ENCODE measurements at regions not wholly inside any gene's neighbourhood (a gene's known extent, or its start where the extent isn't known, plus 50 kb on each side); places are given as distances from the start of the nearest gene placed in this dataset.

DNA sequence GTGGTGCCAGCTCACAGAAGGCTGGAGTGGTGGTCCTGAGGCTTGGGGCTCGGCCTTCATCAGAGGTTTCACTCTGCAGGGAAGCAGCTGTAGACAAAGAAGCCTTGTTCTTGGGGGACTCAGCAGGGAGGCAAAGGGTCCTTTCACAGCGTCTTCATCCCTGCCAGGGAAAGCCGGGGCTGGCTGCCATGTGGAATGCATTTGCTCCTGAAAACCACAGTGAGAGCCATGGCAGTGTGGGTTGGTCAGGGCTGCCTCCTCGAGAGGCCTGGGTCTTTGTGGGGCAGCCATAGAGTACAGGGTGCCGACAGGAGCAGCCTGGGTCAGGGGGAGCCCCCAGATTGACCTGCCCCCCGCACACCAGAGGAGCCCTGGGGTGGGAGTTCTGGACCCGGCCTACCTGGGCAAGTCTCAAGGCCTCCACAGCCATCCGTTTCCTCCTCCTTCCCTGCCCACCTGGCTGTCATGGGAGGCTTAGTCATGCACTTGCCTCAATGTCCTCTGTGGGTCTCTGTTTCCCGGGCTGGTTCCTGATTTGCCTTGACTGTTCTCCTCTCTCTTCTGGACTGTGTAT is 144.0 kb downstream of the CDC5L start:
- DNase-seq (ENCODE audit: low read depth, low spot score): no peak

DNA sequence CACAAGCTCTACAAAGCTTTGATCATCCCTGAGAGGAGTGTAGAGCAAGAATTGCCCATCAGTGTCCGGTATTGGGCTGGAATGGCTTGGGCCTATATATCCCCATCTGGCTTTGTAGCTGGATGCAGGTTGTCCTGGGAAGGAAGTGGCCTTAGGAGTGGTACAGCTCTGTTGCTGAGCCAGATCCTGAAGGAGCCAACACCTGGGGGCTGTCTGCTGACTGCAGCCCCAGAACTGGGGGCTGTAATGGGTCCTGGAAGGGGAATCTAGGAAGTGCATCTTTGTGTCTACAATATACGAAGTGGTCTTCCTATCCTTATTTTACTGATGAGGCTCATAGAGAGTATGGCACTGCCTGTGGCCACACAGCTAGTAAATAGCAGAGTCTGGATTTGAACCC is 145.9 kb downstream of the CDC5L start:
- no peak for DNase-seq (ENCODE audit: low read depth, low spot score)

DNA sequence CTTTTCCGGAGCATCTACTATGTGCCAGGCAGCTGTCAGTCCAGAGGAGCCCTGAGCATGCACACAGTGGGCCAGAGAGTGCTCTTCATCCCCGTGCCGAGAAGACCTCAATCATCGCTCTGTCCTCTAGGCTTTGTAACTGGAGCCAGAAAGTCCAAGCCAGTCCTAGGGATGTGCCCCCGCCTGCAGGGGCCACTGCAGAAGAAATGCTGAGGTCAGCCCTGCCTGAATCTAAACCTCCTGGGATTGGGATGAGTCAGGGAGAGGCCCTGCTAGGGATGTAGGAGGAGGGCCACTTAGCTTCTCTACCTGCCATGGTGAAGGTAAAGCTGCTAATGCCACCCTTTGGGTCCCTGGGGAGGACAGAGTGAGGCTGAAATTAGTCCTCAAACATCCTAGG is 146.8 kb downstream of the CDC5L start:
- no peak for DNase-seq (ENCODE audit: low read depth, low spot score)

DNA sequence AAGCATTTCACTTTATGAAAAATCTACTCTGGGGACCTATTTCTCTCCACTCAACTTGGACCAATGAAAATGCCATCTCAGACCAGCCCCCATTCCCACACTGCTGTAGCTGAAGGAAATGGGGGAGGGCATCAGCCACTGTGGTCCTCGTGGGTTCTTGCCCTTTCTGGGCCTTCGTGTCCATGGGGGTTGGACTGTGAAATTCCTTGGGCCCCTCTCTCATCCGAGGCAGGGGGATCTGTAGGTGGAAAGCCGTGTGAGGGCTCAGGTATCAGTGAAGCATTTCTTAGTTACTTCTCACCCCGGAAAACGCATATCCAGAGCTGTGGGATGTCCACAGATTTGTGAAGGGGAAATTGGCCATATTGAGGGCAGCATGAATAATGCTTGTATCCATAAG is 147.9 kb downstream of the CDC5L start:
- DNase-seq (ENCODE audit: low read depth, low spot score): no peak

DNA sequence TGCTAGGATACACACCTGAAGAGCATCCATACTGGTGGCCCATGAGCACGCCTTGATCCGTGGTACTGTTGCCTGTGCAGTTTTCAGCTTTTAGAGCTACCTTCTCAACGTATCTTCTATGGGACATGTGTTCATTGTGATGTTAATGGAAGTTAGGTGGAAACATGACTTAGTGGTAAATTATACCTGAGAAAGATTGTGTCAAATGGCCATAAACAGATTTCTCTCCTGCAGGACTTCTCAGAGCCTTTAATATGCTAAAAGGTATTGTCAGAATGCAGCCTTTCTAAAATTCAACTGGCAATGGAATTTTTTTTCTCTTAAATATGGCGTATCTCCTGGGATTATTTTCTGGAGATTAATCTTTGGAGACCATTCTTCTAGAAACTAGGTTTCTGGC is 148.5 kb downstream of the CDC5L start:
- DNase-seq (ENCODE audit: low read depth, low spot score): no peak

DNA sequence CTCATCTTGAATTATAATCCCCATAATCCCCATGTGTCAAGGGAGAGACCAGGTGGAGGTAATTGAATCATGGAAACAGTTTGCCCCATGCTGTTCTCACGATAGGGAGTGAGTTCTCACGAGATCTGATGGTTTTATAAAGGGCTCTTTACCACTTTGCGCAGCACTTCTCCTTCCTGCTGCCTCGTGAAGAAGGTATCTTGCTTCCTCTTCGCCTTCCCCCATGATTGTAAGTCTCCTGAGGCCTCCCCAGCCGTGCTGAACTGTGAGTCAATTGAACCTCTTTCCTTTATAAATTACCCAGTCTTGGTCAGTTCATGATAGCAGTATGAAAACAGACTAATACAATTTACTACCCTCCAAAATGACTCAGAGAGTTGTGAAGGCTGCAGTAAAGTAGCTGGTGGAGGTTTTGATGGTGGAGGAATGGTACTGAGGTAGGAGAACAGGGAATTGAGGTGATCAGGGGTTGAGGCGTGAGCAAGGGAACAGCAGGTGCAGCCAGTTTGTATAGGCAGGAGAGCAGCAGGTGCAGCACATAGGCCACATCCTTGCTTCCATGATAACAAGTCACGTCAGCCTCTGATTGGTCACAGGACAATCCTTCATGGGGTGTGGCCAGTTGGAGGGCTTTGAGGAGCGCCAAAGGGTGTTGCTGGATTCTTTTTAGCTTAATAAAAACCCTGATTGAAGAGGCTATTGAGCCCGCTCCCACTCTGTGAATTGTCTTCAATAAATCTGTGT is 150.0 kb downstream of the CDC5L start:
- no peak for DNase-seq (ENCODE audit: low read depth, low spot score)

DNA sequence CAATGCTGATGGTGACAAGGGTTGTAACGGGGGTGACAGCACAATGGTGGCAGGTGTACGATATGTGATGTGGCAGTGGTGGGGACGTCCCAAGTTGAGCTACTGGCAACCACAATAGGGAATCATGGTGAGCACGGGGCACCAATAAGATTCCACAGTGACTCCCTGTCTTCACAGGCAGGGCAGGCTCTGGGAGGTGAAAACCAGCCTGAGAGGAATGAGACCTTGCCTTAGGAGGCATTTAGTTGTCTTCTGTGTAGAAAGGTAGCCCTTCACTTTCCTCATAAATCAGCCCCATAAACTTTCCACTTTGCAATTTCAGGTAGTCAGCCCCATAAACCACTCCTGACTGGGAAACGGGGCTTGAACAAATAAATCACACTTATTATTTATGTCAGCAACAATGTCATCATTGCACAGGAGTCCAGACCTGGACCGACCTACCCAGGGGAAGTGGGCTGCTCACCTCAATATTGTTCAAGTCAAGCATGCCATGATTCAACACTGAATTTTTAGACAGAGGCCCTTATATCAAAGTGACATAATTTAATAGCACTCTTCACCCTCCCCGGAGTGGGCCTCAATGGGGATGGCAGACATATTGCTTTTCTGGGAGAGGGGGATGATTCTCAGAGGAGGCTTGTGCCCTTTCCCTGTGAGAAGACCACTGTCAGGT is 150.8 kb downstream of the CDC5L start:
- DNase-seq (ENCODE audit: low read depth, low spot score): no peak

DNA sequence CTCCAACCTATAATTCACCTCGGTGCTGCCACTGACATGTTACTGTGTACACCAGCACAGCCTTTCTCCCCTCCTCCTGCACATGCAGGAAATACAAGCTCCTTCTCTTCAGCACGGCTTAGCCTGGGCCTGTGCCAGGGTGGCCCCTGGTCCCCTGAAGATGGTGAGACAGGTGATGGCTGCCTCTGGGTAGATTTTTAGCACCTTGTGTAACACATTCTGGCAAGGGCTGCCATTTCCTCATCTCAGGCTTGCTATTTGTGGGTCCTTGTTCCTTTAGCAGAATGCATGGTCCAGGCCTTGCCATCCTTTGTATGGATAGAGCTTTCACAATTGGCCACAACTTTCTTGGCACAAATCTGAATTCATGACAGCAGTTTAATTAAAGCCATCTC is 151.3 kb downstream of the CDC5L start:
- DNase-seq (ENCODE audit: low read depth, low spot score): no peak

DNA sequence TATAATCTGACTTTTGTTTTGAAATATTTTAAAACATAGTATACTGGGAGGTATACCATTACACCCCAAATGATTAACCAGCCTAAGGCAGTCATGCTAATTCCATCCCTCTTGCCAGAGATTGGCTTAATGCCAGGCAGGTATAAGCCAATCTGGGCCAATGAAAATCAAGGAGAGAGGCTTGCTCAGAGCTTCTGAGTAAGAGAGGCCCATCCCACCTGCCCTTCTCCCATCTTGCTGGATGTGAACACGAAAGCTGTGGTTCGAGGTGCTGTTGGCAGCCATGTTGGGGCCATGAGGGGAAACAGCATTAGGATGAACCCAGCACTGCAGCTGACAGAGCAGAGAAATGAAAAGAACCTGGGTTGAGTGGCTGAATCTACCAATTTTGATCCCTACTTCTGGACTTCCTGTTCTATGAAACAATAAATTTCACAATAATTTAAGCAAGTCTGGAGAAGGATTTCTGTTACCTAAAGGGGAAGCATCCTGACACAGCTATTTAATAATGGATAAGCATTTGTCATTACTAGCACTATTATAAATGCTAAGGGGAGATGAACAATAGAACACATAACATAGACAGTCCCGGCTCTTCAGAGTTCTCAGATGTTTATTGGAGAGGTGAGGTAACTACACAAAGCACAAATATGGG is 152.3 kb downstream of the CDC5L start:
- no peak for DNase-seq (ENCODE audit: low read depth, low spot score)

DNA sequence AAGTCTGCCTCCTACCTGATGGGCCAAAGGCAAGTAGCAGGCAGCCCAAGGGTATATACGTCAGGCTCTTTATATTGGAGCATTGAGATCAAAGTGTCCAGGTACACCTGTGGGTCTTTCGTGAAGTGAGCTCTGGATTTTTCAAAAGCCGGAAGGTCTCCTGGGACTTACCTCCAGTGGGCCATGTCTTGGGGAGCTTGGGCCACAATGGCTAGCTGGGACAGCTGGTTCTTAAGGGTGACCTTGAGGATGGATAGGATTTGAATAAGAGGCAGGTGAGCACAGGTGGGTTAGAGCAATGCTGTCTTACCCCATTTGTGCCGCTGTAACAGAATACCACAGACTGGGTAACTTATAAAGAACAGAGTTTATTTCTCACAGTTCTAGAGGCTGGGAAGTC is 153.4 kb downstream of the CDC5L start:
- DNase-seq (ENCODE audit: low read depth, low spot score): no peak

DNA sequence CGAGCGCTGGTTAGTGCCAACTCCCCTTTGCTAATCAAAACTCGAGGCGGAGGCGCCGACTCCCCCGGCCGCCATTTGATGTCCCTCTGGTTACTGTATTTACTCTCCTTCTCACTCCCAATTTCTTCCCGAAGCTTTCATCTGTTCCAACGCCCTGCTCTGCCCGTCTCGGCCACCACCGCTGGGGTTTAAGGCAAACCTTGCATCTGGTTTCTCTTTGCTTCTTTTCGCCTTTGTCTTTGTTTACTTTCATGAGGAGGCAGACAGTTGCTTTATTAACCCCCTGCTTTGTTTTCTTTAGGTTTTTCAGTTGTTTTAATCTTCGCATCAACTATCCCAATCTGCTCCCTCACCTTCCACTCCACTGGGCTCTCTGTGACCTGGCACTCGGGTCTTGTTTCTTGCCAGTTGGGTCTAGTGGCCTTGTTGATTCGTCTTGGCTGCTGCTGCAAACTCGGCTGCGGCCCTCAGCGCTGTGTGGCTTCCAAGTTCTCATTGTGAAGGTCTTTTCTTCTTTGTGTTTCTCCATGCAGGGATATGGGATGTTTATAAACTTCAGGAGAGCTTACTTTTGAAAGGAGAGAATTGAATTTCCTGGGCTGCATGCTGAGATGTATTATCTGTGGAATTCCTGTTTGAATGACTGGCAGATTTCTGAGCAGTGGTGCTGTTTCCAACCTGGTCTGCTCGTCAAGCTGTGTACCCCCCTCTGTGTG is 155.1 kb downstream of the CDC5L start:
- DNase-seq (ENCODE audit: low read depth, low spot score): no peak

DNA sequence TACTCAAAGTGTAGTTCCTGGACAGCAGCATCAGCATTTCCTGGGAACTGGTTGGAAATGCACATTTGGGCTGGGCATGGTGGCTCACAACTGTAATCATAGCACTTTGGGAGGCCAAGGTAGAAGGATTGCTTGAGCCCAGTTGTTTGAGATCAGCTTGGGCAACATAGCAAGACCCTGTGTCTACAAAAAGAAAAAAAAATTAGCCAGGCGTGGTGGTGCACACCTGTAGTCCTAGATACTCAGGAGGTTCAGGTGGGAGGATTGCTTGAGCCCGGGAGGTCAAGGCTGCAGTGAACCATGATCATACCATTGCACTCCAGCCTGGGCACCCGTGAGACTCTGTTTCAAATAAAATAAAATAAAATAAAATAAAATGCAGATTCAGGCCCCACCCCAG is 156.2 kb downstream of the CDC5L start:
- no peak for DNase-seq (ENCODE audit: low read depth, low spot score)

DNA sequence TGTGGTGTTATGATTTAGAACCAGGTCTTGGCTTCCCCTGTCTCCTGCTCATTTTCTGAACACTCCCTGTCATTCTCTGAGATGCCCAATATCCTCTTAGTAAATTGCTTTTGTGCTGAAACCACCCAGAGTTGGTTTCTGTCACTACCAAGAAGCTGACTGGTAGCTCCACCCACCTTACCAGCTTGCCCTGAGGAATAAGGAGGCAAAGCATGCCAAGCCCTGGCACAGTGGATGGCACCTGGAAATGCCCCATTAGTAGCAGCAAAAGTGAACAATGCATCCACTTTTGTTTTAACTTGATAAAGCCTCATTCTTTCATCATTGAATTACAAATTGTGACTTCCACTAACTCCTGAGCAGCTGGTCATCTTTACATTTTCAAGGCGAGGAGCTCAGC is 157.7 kb downstream of the CDC5L start:
- no peak for DNase-seq (ENCODE audit: low read depth, low spot score)

DNA sequence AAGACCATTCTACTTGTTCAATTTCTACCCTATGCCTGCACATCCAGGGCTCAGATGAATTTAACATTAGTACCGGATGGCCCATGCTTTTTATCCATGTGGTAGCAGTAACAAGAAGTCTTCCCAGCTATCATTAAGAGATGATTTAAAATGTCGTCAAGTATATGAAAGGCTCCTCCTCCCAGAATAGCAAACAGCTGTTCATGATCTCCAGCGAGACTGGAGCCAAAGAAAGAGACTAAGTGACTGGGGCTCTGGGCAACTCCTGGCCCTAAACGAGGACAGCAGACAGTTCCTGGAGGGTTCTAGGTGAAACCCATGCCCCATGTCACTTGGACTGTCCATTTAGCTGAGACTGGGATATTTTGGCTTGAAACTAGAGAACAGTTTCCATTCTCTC is 160.8 kb downstream of the CDC5L start:
- no peak for DNase-seq (ENCODE audit: low read depth, low spot score)

DNA sequence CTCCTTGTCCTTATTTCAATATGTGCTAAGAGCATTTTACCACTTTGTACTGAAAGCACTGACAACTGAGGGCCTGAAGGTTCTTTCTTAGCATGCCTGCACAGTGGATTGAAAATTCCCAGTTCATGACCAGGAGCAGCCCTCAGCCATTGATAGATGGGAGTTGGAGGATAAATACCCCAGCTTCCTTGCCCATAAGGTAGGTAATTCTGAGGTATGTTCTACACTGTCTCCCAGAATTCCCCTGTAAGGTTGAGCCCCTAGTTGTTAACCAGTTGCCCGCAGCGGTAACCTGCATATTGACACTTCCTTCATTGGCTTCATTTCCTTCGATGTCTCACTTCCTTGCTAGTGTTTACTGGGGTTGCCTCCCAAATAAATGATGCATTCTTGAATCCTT is 162.0 kb downstream of the CDC5L start:
- no peak for DNase-seq (ENCODE audit: low read depth, low spot score)

DNA sequence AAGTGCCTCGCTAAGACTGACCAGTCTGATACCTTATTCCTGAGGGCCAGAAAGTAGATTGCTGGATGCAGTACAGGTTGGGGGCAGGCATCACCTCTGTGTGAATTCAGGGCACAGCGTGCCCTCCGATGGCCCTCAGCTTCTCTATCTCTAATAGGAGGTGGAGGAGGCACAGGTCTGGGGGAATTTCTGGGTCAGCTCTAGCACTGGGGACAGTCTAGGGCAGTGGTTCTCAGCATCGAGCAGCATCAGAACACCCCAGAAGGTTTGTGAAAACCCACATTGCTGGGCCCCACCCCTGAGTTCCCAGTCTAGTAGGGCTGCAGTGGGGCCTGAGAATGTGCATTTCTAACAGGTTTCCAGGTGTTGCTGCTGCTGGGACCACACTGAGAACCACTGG is 166.7 kb downstream of the CDC5L start:
- DNase-seq (ENCODE audit: low read depth, low spot score): no peak

DNA sequence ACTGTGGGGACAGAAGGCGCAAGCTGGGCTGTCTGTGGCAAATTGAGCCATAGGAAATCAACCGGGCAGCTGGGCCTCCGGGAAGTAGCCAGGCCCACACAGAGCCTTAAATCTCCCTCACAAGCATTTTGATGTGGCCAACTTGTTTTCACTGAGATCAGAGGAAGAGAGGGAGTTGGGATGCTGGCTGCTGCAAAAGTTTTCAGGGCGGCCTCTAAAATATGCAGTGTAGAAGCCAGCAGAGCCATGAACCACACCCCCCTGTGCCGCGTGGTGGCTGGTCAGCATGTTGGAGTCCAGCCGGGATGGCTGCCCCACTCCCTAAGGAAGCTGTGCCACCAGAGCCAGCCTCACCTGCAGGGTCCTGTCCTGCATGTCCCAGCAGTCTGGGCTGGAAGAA is 167.4 kb downstream of the CDC5L start:
- no peak for DNase-seq (ENCODE audit: low read depth, low spot score)

DNA sequence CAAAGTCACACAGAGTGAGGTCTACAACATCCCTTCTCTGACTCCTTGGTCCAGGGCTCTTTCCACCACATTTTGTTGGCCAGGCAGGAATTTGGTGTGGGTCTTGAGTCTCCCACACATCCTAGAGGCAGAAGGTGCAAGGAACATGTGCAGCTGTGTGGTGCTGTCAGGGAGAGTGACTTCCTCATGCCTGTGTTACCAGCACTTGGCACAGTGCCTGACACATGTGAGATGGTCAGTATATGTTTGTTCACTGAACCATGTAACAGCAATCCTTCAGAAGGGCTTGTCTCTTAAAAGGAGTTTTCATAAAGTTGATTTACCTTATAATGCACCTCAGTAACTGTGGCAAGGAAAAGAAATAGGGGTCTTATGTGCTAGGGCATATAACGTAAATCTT is 168.5 kb downstream of the CDC5L start:
- DNase-seq (ENCODE audit: low read depth, low spot score): no peak

DNA sequence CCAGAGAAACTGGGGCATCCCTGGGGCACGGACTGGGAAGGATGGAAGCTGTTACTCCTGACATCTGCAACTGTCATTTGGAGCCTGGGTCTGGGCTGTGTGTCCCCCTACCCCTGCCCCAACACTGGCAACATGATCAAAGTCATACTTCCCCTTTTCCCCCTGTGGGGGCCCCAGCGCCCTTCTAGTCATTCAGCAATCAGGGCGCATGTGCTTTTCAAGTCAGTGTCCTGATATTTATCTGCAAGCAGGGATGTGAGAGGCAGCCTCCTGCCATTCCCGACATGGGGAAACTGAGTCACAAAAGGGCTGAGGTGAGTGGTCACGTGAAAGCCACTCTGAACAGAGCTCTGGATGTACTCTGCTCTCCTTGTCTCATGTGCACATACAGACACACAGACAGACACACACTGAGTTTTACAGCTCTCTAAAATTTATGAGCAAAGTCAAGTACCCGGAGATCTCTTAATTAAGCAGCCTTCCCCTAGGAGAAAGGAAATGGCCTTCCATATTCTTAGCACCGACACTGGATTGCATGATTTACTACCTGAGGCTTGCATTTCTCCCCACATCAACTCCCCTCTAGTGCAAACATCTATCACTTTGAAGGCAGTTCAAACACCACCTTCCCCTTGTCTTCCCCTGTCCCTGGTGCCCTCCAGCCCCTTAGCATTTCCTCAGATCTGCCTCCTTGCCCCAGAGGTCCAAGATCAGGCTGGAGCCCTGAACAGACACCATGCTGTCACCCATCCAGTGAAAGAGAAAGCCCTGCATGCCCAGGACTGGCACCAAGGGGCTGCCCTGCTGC is 170.7 kb downstream of the CDC5L start:
- DNase-seq (ENCODE audit: low read depth, low spot score): no peak

DNA sequence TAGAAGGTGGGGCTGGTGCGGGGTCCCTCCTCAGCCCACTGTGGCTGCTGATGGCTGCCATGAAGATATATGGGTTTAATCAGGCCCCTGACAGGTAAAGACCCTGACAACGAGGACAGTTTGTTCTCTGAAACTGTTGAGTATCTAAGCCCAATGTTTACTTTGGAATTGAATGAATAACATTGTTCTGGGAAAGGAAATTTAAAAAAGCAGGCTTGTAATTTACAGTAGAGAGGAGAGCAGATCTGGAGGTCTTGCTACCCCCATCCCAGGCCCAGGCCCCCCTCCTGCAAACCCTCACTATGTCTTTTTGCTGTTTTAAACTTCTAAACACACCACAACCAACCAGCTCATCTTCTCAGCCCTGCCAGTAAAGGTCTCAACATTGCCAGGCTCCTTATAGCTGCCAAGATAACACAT is 171.3 kb downstream of the CDC5L start:
- DNase-seq (ENCODE audit: low read depth, low spot score): no peak

All from pulmonary artery endothelial cell (primary cell).